ENCODE measurements at regions not wholly inside any gene's neighbourhood (a gene's known extent, or its start where the extent isn't known, plus 50 kb on each side); places are given as distances from the start of the nearest gene placed in this dataset.

GRCh38 chr13:68851026-68851425, 1256.6 kb upstream of the ATXN8OS start:
- Histone ChIP-seq H3K27ac (no peak overlapping the region), H3K9me3 (ENCODE audit: low read depth, low read length) (no peaks in the 10 kb centered on the region), H3K4me3 (no peak overlapping the region), H3K36me3 (ENCODE audit: insufficient read depth, low read length) (no peaks in the 10 kb centered on the region), H3K9ac (ENCODE audit: insufficient read length) (no peak overlapping the region)
- DNase-seq (ENCODE audit: low read depth, low spot score), result no peak
- no peak for TF ChIP-seq EZH2 (IDR thresholded peaks at IDR 0.05)
- TF ChIP-seq FOXP2 (optimal IDR thresholded peaks at IDR 0.05; ENCODE audit: control extremely low read depth, extremely low read length, insufficient read depth), result no peak
- no peak for TF ChIP-seq POLR2AphosphoS5 (IDR thresholded peaks at IDR 0.05; ENCODE audit: borderline replicate concordance, low read depth, low read length)

GRCh38 chr13:68850160-68850559, 1257.5 kb upstream of the ATXN8OS start:
- Histone ChIP-seq H3K36me3 (ENCODE audit: insufficient read depth, low read length) (no peaks in the 10 kb centered on the region), H3K9me3 (ENCODE audit: low read depth, low read length) (no peaks in the 10 kb centered on the region), H3K4me3 (no peak overlapping the region), H3K9ac (ENCODE audit: insufficient read length) (no peak overlapping the region), H3K27ac (no peak overlapping the region)
- TF ChIP-seq FOXP2 (optimal IDR thresholded peaks at IDR 0.05; ENCODE audit: control extremely low read depth, extremely low read length, insufficient read depth), result no peak
- TF ChIP-seq EZH2 (IDR thresholded peaks at IDR 0.05), result no peak
- no peak for TF ChIP-seq POLR2AphosphoS5 (IDR thresholded peaks at IDR 0.05; ENCODE audit: borderline replicate concordance, low read depth, low read length)
- DNase-seq (ENCODE audit: low read depth, low spot score), result no peak

GRCh38 chr13:68846663-68847062, 1261.0 kb upstream of the ATXN8OS start:
- DNase-seq (ENCODE audit: low read depth, low spot score), result no peak
- no peaks in the 10 kb centered on the region for H3K36me3 ChIP-seq (ENCODE audit: insufficient read depth, low read length)
- H3K9me3 ChIP-seq (ENCODE audit: low read depth, low read length), result no peaks in the 10 kb centered on the region
- H3K4me3 ChIP-seq, result no peak overlapping the region
- no peak overlapping the region for H3K27ac ChIP-seq
- TF ChIP-seq POLR2AphosphoS5 (IDR thresholded peaks at IDR 0.05; ENCODE audit: borderline replicate concordance, low read depth, low read length), result no peak
- no peak for TF ChIP-seq FOXP2 (optimal IDR thresholded peaks at IDR 0.05; ENCODE audit: control extremely low read depth, extremely low read length, insufficient read depth)
- TF ChIP-seq EZH2 (IDR thresholded peaks at IDR 0.05), result no peak
- H3K9ac ChIP-seq (ENCODE audit: insufficient read length), result no peak overlapping the region

GRCh38 chr13:68834375-68834774, 1273.3 kb upstream of the ATXN8OS start:
- Histone ChIP-seq H3K36me3 (ENCODE audit: insufficient read depth, low read length) (no peaks in the 10 kb centered on the region), H3K4me3 (no peak overlapping the region), H3K27ac (no peak overlapping the region), H3K9me3 (ENCODE audit: low read depth, low read length) (no peaks in the 10 kb centered on the region), H3K9ac (ENCODE audit: insufficient read length) (no peak overlapping the region)
- no peak for TF ChIP-seq EZH2 (IDR thresholded peaks at IDR 0.05)
- TF ChIP-seq POLR2AphosphoS5 (IDR thresholded peaks at IDR 0.05; ENCODE audit: borderline replicate concordance, low read depth, low read length), result no peak
- TF ChIP-seq FOXP2 (optimal IDR thresholded peaks at IDR 0.05; ENCODE audit: control extremely low read depth, extremely low read length, insufficient read depth), result no peak
- DNase-seq (ENCODE audit: low read depth, low spot score), result no peak

- DNase-seq (ENCODE audit: low read depth, low spot score), result no peak
- no peaks in the 10 kb centered on the region for H3K9me3 ChIP-seq (ENCODE audit: low read depth, low read length)
- TF ChIP-seq EZH2 (IDR thresholded peaks at IDR 0.05) (no peak), FOXP2 (optimal IDR thresholded peaks at IDR 0.05; ENCODE audit: control extremely low read depth, extremely low read length, insufficient read depth) (no peak)
These were observed 1290.9 kb upstream of the ATXN8OS start for GRCh38 chr13:68816715-68817114.

DNA sequence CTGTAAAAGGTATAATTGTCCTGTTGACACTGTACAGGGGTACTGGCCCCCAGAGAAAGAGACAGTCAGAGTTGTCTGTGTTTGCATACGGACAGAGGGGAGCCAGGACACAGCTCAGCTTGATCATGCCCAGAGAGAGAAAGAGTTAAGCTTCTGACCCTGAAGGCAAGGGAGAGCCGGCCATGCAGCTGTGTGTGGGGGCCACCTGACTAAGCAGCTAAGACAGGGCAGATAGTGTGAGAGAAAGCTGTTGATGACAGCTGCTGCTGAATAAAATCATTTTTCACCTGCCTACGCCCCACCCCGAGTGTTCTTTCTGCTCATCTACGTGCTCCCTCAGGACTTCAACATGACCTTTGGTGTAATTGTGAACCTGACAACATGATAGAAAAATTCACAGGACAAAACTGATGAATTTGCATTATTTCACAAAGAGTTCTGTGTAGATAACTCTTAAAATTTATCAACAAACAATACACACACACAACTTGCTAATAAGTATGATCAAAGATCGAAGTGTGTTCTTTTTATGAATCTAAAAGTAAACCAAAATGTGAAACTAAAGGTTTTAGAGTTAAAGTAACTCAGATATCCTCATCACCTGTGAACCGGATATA, 1294.3 kb upstream of the ATXN8OS start:
- TF ChIP-seq EZH2 (IDR thresholded peaks at IDR 0.05) (no peak), POLR2AphosphoS5 (IDR thresholded peaks at IDR 0.05; ENCODE audit: borderline replicate concordance, low read depth, low read length) (no peak), FOXP2 (optimal IDR thresholded peaks at IDR 0.05; ENCODE audit: control extremely low read depth, extremely low read length, insufficient read depth) (no peak)
- no peak overlapping the region for H3K4me3 ChIP-seq
- no peaks in the 10 kb centered on the region for H3K9me3 ChIP-seq (ENCODE audit: low read depth, low read length)
- no peak overlapping the region for H3K27ac ChIP-seq
- DNase-seq (ENCODE audit: low read depth, low spot score), result no peak
- no peak overlapping the region for H3K9ac ChIP-seq (ENCODE audit: insufficient read length)
- no peaks in the 10 kb centered on the region for H3K36me3 ChIP-seq (ENCODE audit: insufficient read depth, low read length)

More at GRCh38 chr13:68816715-68817114, 1290.9 kb upstream of the ATXN8OS start:
- no peaks in the 10 kb centered on the region for H3K36me3 ChIP-seq (ENCODE audit: insufficient read depth, low read length)
- no peak overlapping the region for H3K9ac ChIP-seq (ENCODE audit: insufficient read length)
- no peak overlapping the region for H3K4me3 ChIP-seq
- no peak overlapping the region for H3K27ac ChIP-seq

- H3K9me3 ChIP-seq (ENCODE audit: low read depth, low read length), result no peaks in the 10 kb centered on the region
- H3K36me3 ChIP-seq (ENCODE audit: insufficient read depth, low read length), result no peaks in the 10 kb centered on the region
- TF ChIP-seq FOXP2 (optimal IDR thresholded peaks at IDR 0.05; ENCODE audit: control extremely low read depth, extremely low read length, insufficient read depth) (no peak), EZH2 (IDR thresholded peaks at IDR 0.05) (no peak), POLR2AphosphoS5 (IDR thresholded peaks at IDR 0.05; ENCODE audit: borderline replicate concordance, low read depth, low read length) (no peak)
- H3K9ac ChIP-seq (ENCODE audit: insufficient read length), result no peak overlapping the region
- H3K27ac ChIP-seq, result no peak overlapping the region
- no peak for DNase-seq (ENCODE audit: low read depth, low spot score)
- H3K4me3 ChIP-seq, result no peak overlapping the region
These were observed 1297.0 kb upstream of the ATXN8OS start for GRCh38 chr13:68810660-68811059.

DNA sequence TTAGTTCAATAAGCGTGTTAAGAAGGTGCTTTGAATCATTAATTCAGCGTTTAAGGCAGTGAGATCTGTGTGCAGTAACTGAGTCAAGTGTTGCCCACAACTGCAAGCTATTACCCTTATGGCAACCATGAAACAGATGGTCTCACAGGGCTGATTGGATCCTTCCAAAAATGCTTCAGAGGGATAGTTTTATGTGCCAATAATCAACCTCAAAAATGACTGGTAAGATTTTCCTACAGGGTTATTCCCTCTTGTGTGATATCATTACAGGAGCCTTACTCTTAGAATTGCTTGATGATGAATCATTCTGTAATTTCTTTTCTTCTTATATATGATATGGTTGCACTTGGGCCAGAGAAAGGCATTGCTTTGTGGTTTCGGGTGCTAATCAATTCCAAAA, 1299.2 kb upstream of the ATXN8OS start:
- Histone ChIP-seq H3K36me3 (ENCODE audit: insufficient read depth, low read length) (no peaks in the 10 kb centered on the region), H3K27ac (no peak overlapping the region), H3K4me3 (no peak overlapping the region), H3K9ac (ENCODE audit: insufficient read length) (no peak overlapping the region), H3K9me3 (ENCODE audit: low read depth, low read length) (no peaks in the 10 kb centered on the region)
- DNase-seq (ENCODE audit: low read depth, low spot score), result no peak
- no peak for TF ChIP-seq EZH2 (IDR thresholded peaks at IDR 0.05)
- TF ChIP-seq POLR2AphosphoS5 (IDR thresholded peaks at IDR 0.05; ENCODE audit: borderline replicate concordance, low read depth, low read length), result no peak
- TF ChIP-seq FOXP2 (optimal IDR thresholded peaks at IDR 0.05; ENCODE audit: control extremely low read depth, extremely low read length, insufficient read depth), result no peak

DNA sequence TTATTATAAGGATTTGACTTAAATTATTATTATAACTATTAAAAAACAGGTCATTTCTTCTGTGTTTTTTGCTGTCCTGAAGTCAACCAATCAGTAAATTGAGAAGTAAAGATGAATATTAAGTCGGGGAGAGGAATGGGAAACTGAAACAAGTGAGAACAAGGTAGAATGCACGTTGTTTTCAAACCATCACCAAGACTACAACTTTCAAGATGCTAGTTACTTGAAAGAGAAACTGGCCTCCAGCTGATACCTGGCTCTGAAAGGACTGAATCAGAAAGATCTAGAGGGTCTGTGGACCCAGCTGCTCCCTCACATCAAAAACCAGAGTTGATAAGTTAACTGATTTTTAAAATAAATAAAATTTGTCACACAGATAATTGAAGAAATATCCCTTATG, 1301.5 kb upstream of the ATXN8OS start:
- no peak overlapping the region for H3K9ac ChIP-seq (ENCODE audit: insufficient read length)
- H3K4me3 ChIP-seq, result no peak overlapping the region
- no peak for DNase-seq (ENCODE audit: low read depth, low spot score)
- H3K36me3 ChIP-seq (ENCODE audit: insufficient read depth, low read length), result no peaks in the 10 kb centered on the region
- H3K27ac ChIP-seq, result no peak overlapping the region
- TF ChIP-seq POLR2AphosphoS5 (IDR thresholded peaks at IDR 0.05; ENCODE audit: borderline replicate concordance, low read depth, low read length) (no peak), FOXP2 (optimal IDR thresholded peaks at IDR 0.05; ENCODE audit: control extremely low read depth, extremely low read length, insufficient read depth) (no peak), EZH2 (IDR thresholded peaks at IDR 0.05) (no peak)
- no peaks in the 10 kb centered on the region for H3K9me3 ChIP-seq (ENCODE audit: low read depth, low read length)

Data from SK-N-MC (cell line).